K562 (cell line): ENCODE measurements at regions not wholly inside any gene's neighbourhood (a gene's known extent, or its start where the extent isn't known, plus 50 kb on each side); places are given as distances from the start of the nearest gene placed in this dataset.

Experiments used
- ARID4B ChIP-seq: sonication (generic); formaldehyde crosslinking; IDR thresholded peaks from 2 replicates; pipeline ENCODE4 v1.8.0; 2022; ENCODE audit warnings: mild to moderate bottlenecking, missing genetic modification reagents
- NELFE ChIP-seq: IDR thresholded peaks from 2 replicates; pipeline ENCODE4 v1.6.1; 2011; ENCODE audit warnings: mild to moderate bottlenecking; ENCODE audit not compliant: insufficient read depth, insufficient read length
- REST ChIP-seq, 2 experiments: fragments of 450-650 bp; formaldehyde crosslinking in 1 of 2; IDR thresholded peaks; 2 replicates each; pipeline versions ENCODE4 v1.4.0 to v1.6.1; 2014 to 2020; ENCODE audit warnings: mild to moderate bottlenecking in 2 of 2, borderline replicate concordance in 1 of 2, low read depth in 1 of 2
- RUNX1 ChIP-seq: sonication (generic); IDR thresholded peaks from 2 replicates; pipeline ENCODE4 v1.6.1; 2016; ENCODE audit warnings: antibody characterized with exemption, low read depth
- ZNF644 ChIP-seq: fragments of 200-800 bp; sonication (Bioruptor generic); IDR thresholded peaks from 2 replicates; pipeline ENCODE4 v1.6.1; 2016; ENCODE audit warnings: low read depth, missing genetic modification characterization, missing compliant biosample characterization
- ZSCAN29 ChIP-seq: fragments of 450-650 bp; IDR thresholded peaks from 2 replicates; pipeline ENCODE4 v1.6.1; 2017

GRCh38 chr7:46996972-46997371 is 584.9 kb downstream of the TNS3 start (continued):
- TF ChIP-seq REST (IDR thresholded peaks at IDR 0.05; ENCODE audit: borderline replicate concordance) (no peak), REST (CRISPR knock-in tag; IDR thresholded peaks at IDR 0.05; ENCODE audit: low read depth) (no peak), ZSCAN29 (no peak), ZNF644 (tag) (no peak), RUNX1 (no peak), ARID4B (no peak), NELFE (no peak)
